Neural cell (in vitro differentiated cells): ENCODE measurements at regions not wholly inside any gene's neighbourhood (a gene's known extent, or its start where the extent isn't known, plus 50 kb on each side); places are given as distances from the start of the nearest gene placed in this dataset.

Source experiments
- H2AFZ ChIP-seq: fragments of 200-600, 300-800 bp; sonication (generic), shearing (Covaris generic); 2 replicates; pipeline ENCODE4 v1.6.0; 2014; ENCODE audit warnings: low read depth, mild to moderate bottlenecking, antibody characterized with exemption, low read length, moderate library complexity
- H3F3A ChIP-seq: fragments of 200-600 bp; shearing (Covaris generic); 2 replicates; pipeline ENCODE4 v1.6.1; 2016; ENCODE audit warnings: mild to moderate bottlenecking, moderate library complexity, mixed read lengths, antibody characterized with exemption, low read length; ENCODE audit not compliant: insufficient read depth, poor library complexity, severe bottlenecking
- H3K27ac ChIP-seq: fragments of 200-600, 300-800 bp; sonication (generic), shearing (Covaris generic); 2 replicates; pipeline ENCODE4 v1.5.1; 2014; ENCODE audit warnings: mild to moderate bottlenecking, low read length, moderate library complexity
- H3K27me3 ChIP-seq: fragments of 300-800, 200-600 bp; sonication (generic), shearing (Covaris generic); 2 replicates; pipeline ENCODE4 v1.6.0; 2014; ENCODE audit warnings: mild to moderate bottlenecking, low read depth, low read length, moderate library complexity; ENCODE audit not compliant: insufficient read depth
- H3K36me3 ChIP-seq: fragments of 300-800, 200-600 bp; sonication (generic), shearing (Covaris generic); 2 replicates; pipeline ENCODE4 v1.5.1; 2014; ENCODE audit warnings: mild to moderate bottlenecking, antibody characterized with exemption, low read length, moderate library complexity; ENCODE audit not compliant: insufficient read depth
- H3K4me2 ChIP-seq: fragments of 300-800, 200-600 bp; sonication (generic), shearing (Covaris generic); 2 replicates; pipeline ENCODE4 v1.6.0; 2014; ENCODE audit warnings: mild to moderate bottlenecking, low read length
- H3K4me3 ChIP-seq: fragments of 300-800, 200-600 bp; sonication (generic), shearing (Covaris generic); 2 replicates; pipeline ENCODE4 v1.5.1; 2014; ENCODE audit warnings: mild to moderate bottlenecking, low read length, moderate library complexity
- H3K79me2 ChIP-seq: fragments of 200-600 bp; shearing (Covaris generic); replicated peaks from 2 replicates; pipeline ENCODE4 v1.6.0; 2014; ENCODE audit warnings: mild to moderate bottlenecking, low read length, moderate library complexity; ENCODE audit not compliant: insufficient read depth
- H3K9ac ChIP-seq: fragments of 300-800, 200-600 bp; sonication (generic), shearing (Covaris generic); 2 replicates; pipeline ENCODE4 v1.6.1; 2016; ENCODE audit warnings: mild to moderate bottlenecking, low read length, mixed read lengths
- H3K9me2 ChIP-seq: fragments of 200-600 bp; shearing (Covaris generic); 2 replicates; pipeline ENCODE4 v1.6.1; 2016; ENCODE audit warnings: mild to moderate bottlenecking, low read length, mixed read lengths; ENCODE audit not compliant: insufficient read depth
- H3K9me3 ChIP-seq: fragments of 200-600, 300-800 bp; sonication (generic), shearing (Covaris generic); 2 replicates; pipeline ENCODE4 v1.6.1; 2016; ENCODE audit warnings: mild to moderate bottlenecking, mixed run types, low read length, moderate library complexity, mixed read lengths
- H4K20me1 ChIP-seq: fragments of 200-600 bp; shearing (Covaris generic); 2 replicates; pipeline ENCODE4 v1.6.1; 2016; ENCODE audit warnings: mild to moderate bottlenecking, mixed run types; ENCODE audit not compliant: insufficient read depth
- CTCF ChIP-seq: fragments of 450-650 bp; IDR thresholded peaks from 2 replicates; pipeline ENCODE4 v1.5.1; 2014; ENCODE audit warnings: antibody characterized with exemption, mild to moderate bottlenecking, moderate library complexity; ENCODE audit not compliant: poor library complexity, severe bottlenecking
- EP300 ChIP-seq: fragments of 450-650 bp; conservative IDR thresholded peaks from 2 replicates; pipeline ENCODE4 v1.6.1; 2014; ENCODE audit warnings: antibody characterized with exemption, mild to moderate bottlenecking, moderate library complexity; ENCODE audit not compliant: poor library complexity, severe bottlenecking
- EZH2 ChIP-seq: fragments of 200-600, 300-800 bp; shearing (Covaris generic), sonication (generic); IDR thresholded peaks from 2 replicates; pipeline ENCODE4 v1.6.1; 2014; ENCODE audit warnings: antibody characterized with exemption, low read length, borderline replicate concordance, mild to moderate bottlenecking; ENCODE audit not compliant: insufficient read depth, poor library complexity, severe bottlenecking
- MXI1 ChIP-seq: fragments of 450-650 bp; conservative IDR thresholded peaks from 2 replicates; pipeline ENCODE4 v1.6.1; 2014; ENCODE audit warnings: antibody characterized with exemption, mild to moderate bottlenecking; ENCODE audit not compliant: poor library complexity, severe bottlenecking
- POLR2AphosphoS5 ChIP-seq: IDR thresholded peaks from 2 replicates; pipeline ENCODE4 v1.6.1; 2012
- RAD21 ChIP-seq: fragments of 450-650 bp; conservative IDR thresholded peaks from 2 replicates; pipeline ENCODE4 v1.6.1; 2014; ENCODE audit warnings: antibody characterized with exemption, mild to moderate bottlenecking, moderate library complexity
- REST ChIP-seq: IDR thresholded peaks from 2 replicates; pipeline ENCODE4 v1.6.1; 2012; ENCODE audit warnings: borderline replicate concordance
- SMC3 ChIP-seq: fragments of 450-650 bp; conservative IDR thresholded peaks from 2 replicates; pipeline ENCODE4 v1.6.1; 2014; ENCODE audit warnings: antibody characterized with exemption, mild to moderate bottlenecking, moderate library complexity; ENCODE audit not compliant: poor library complexity
- TAF1 ChIP-seq: IDR thresholded peaks from 2 replicates; pipeline ENCODE4 v1.6.1; 2012; ENCODE audit warnings: low read depth

- H3K9ac ChIP-seq: no peak overlapping the region
- no peaks in the 10 kb centered on the region for H3K36me3 ChIP-seq
- H3K79me2 ChIP-seq: no peaks in the 10 kb centered on the region
- no peak for TF ChIP-seq RAD21
- no peak for TF ChIP-seq POLR2AphosphoS5
- no peak for TF ChIP-seq EP300
- no peak for TF ChIP-seq EZH2
- no peak for TF ChIP-seq REST
- TF ChIP-seq CTCF: no peak
- TF ChIP-seq MXI1: no peak
- no peak for TF ChIP-seq SMC3
- TF ChIP-seq TAF1: no peak
- no peak overlapping the region for H3K27ac ChIP-seq
- no peak overlapping the region for H2AFZ ChIP-seq
- H3K9me2 ChIP-seq: no peaks in the 10 kb centered on the region
- H3K4me3 ChIP-seq: no peak overlapping the region
- H4K20me1 ChIP-seq: no peaks in the 10 kb centered on the region
- no peak overlapping the region for H3K4me2 ChIP-seq
- no peaks in the 10 kb centered on the region for H3K27me3 ChIP-seq
- no peaks in the 10 kb centered on the region for H3F3A ChIP-seq
- peaks cover 4% of the 10 kb centered on the region for H3K9me3 ChIP-seq
Measured at GRCh38 chr5:96283589-96283988, 149.5 kb downstream of the PCSK1 start.

- H3K9me2 ChIP-seq: no peaks in the 10 kb centered on the region
Measured at GRCh38 chr5:96282020-96282419, 151.0 kb downstream of the PCSK1 start.

More at GRCh38 chr5:96282020-96282419, 151.0 kb downstream of the PCSK1 start:
- Histone ChIP-seq H3F3A (no peaks in the 10 kb centered on the region), H3K79me2 (no peaks in the 10 kb centered on the region), H3K9me3 (peaks cover 4% of the 10 kb centered on the region), H2AFZ (no peak overlapping the region), H3K4me2 (no peak overlapping the region), H3K27ac (no peak overlapping the region), H3K4me3 (no peak overlapping the region), H3K9ac (no peak overlapping the region), H3K36me3 (no peaks in the 10 kb centered on the region), H3K27me3 (no peaks in the 10 kb centered on the region), H4K20me1 (no peaks in the 10 kb centered on the region)
- TF ChIP-seq TAF1: no peak
- TF ChIP-seq REST: no peak
- TF ChIP-seq POLR2AphosphoS5: no peak
- TF ChIP-seq EP300: no peak
- TF ChIP-seq CTCF: no peak
- TF ChIP-seq RAD21: no peak
- TF ChIP-seq SMC3: no peak
- TF ChIP-seq EZH2: no peak
- no peak for TF ChIP-seq MXI1
